ENCODE measurements at regions not wholly inside any gene's neighbourhood (a gene's known extent, or its start where the extent isn't known, plus 50 kb on each side); places are given as distances from the start of the nearest gene placed in this dataset.
"Not testable (repeated sequence)": the region's sequence is repeated elsewhere in the genome, so short reads cannot be mapped to it uniquely, and the experiment has no call there.

- no peaks in the 10 kb centered on the region for H3K27me3 ChIP-seq (ENCODE audit: control insufficient read depth, insufficient read depth)
- WGBS, result 78% methylated on average over 3 of the region's 3 CpGs
Observed at GRCh38 chr3:165624761-165625160, 212.5 kb downstream of the BCHE start.

GRCh38 chr3:165622356-165622755, 214.9 kb downstream of the BCHE start:
- Histone ChIP-seq H3K27me3 (ENCODE audit: control insufficient read depth, insufficient read depth) (no peaks in the 10 kb centered on the region), H3K9me3 (ENCODE audit: control insufficient read depth, low read length) (peaks cover 2% of the 10 kb centered on the region), H3K4me1 (ENCODE audit: control insufficient read depth, insufficient read depth, low read length) (no peaks in the 10 kb centered on the region), H3K27ac (ENCODE audit: low read length) (no peak overlapping the region), H3K4me3 (ENCODE audit: low read length) (no peak overlapping the region)
- intact Hi-C loops (cut with DNase I), result no loop called here
- WGBS, result 98% methylated on average over 2 of the region's 2 CpGs
- DNase-seq (no peak), ATAC-seq (no peak)

More at GRCh38 chr3:165624761-165625160, 212.5 kb downstream of the BCHE start:
- Histone ChIP-seq H3K4me3 (ENCODE audit: low read length) (no peak overlapping the region), H3K4me1 (ENCODE audit: control insufficient read depth, insufficient read depth, low read length) (no peaks in the 10 kb centered on the region), H3K9me3 (ENCODE audit: control insufficient read depth, low read length) (peaks cover 2% of the 10 kb centered on the region), H3K27ac (ENCODE audit: low read length) (no peak overlapping the region)
- DNase-seq (no peak), ATAC-seq (no peak)
- intact Hi-C loops (cut with DNase I), result no loop called here

GRCh38 chr3:165619069-165619468, 218.2 kb downstream of the BCHE start:
- ATAC-seq (no peak), DNase-seq (no peak)
- intact Hi-C loops (cut with DNase I), result no loop called here
- Histone ChIP-seq H3K4me3 (ENCODE audit: low read length) (no peak overlapping the region), H3K4me1 (ENCODE audit: control insufficient read depth, insufficient read depth, low read length) (no peaks in the 10 kb centered on the region), H3K9me3 (ENCODE audit: control insufficient read depth, low read length) (no peaks in the 10 kb centered on the region), H3K27me3 (ENCODE audit: control insufficient read depth, insufficient read depth) (no peaks in the 10 kb centered on the region), H3K27ac (ENCODE audit: low read length) (no peak overlapping the region)
- 81% methylated on average over 2 of the region's 2 CpGs for WGBS

- Histone ChIP-seq H3K9me3 (ENCODE audit: control insufficient read depth, low read length) (no peaks in the 10 kb centered on the region), H3K27ac (ENCODE audit: low read length) (no peak overlapping the region), H3K27me3 (ENCODE audit: control insufficient read depth, insufficient read depth) (no peaks in the 10 kb centered on the region), H3K4me3 (ENCODE audit: low read length) (no peak overlapping the region), H3K4me1 (ENCODE audit: control insufficient read depth, insufficient read depth, low read length) (no peaks in the 10 kb centered on the region)
- ATAC-seq, result no peak
- no peak for DNase-seq
- intact Hi-C loops (cut with DNase I), result no loop called here
Observed at GRCh38 chr3:165617134-165617533, 220.1 kb downstream of the BCHE start.

GRCh38 chr3:165614337-165614736, 222.9 kb downstream of the BCHE start:
- DNase-seq (no peak), ATAC-seq (no peak)
- no peaks in the 10 kb centered on the region for H3K9me3 ChIP-seq (ENCODE audit: control insufficient read depth, low read length)
- H3K4me1 ChIP-seq (ENCODE audit: control insufficient read depth, insufficient read depth, low read length), result no peaks in the 10 kb centered on the region
- intact Hi-C loops (cut with DNase I), result no loop called here
- H3K4me3 ChIP-seq (ENCODE audit: low read length), result no peak overlapping the region
- H3K27ac ChIP-seq (ENCODE audit: low read length), result no peak overlapping the region
- 78% methylated on average over 1 of the region's 1 CpG for WGBS
- no peaks in the 10 kb centered on the region for H3K27me3 ChIP-seq (ENCODE audit: control insufficient read depth, insufficient read depth)

- H3K27me3 ChIP-seq (ENCODE audit: control insufficient read depth, insufficient read depth), result no peaks in the 10 kb centered on the region
- no peak overlapping the region for H3K27ac ChIP-seq (ENCODE audit: low read length)
- H3K4me3 ChIP-seq (ENCODE audit: low read length), result no peak overlapping the region
- ATAC-seq, result no peak
- WGBS, result 70% methylated on average over 4 of the region's 4 CpGs
- intact Hi-C loops (cut with DNase I), result no loop called here
- H3K9me3 ChIP-seq (ENCODE audit: control insufficient read depth, low read length), result no peaks in the 10 kb centered on the region
- DNase-seq, result no peak
- H3K4me1 ChIP-seq (ENCODE audit: control insufficient read depth, insufficient read depth, low read length), result no peaks in the 10 kb centered on the region
Observed at GRCh38 chr3:165613014-165613413, 224.2 kb downstream of the BCHE start.

- no peaks in the 10 kb centered on the region for H3K27me3 ChIP-seq (ENCODE audit: control insufficient read depth, insufficient read depth)
- no peak overlapping the region for H3K4me3 ChIP-seq (ENCODE audit: low read length)
- no peaks in the 10 kb centered on the region for H3K9me3 ChIP-seq (ENCODE audit: control insufficient read depth, low read length)
- DNase-seq (no peak), ATAC-seq (no peak)
- no peak overlapping the region for H3K27ac ChIP-seq (ENCODE audit: low read length)
- intact Hi-C loops (cut with DNase I), result no loop called here
- H3K4me1 ChIP-seq (ENCODE audit: control insufficient read depth, insufficient read depth, low read length), result no peaks in the 10 kb centered on the region
Observed at GRCh38 chr3:165607221-165607620, 230.0 kb downstream of the BCHE start.

- Histone ChIP-seq H3K4me3 (ENCODE audit: low read length) (no peak overlapping the region), H3K4me1 (ENCODE audit: control insufficient read depth, insufficient read depth, low read length) (no peaks in the 10 kb centered on the region), H3K27me3 (ENCODE audit: control insufficient read depth, insufficient read depth) (no peaks in the 10 kb centered on the region), H3K9me3 (ENCODE audit: control insufficient read depth, low read length) (no peaks in the 10 kb centered on the region), H3K27ac (ENCODE audit: low read length) (no peak overlapping the region)
- no peak for DNase-seq
- intact Hi-C loops (cut with DNase I), result no loop called here
- 84% methylated on average over 2 of the region's 2 CpGs for WGBS
- no peak for ATAC-seq
Observed at GRCh38 chr3:165603196-165603595, 234.0 kb downstream of the BCHE start.

- H3K4me1 ChIP-seq (ENCODE audit: control insufficient read depth, insufficient read depth, low read length); ATAC-seq; H3K27me3 ChIP-seq (ENCODE audit: control insufficient read depth, insufficient read depth); H3K27ac ChIP-seq (ENCODE audit: low read length); intact Hi-C loops (cut with DNase I); H3K4me3 ChIP-seq (ENCODE audit: low read length); H3K9me3 ChIP-seq (ENCODE audit: control insufficient read depth, low read length); DNase-seq: not testable (repeated sequence)
- 93% methylated on average over 13 of the region's 13 CpGs for WGBS
Observed at GRCh38 chr3:165572566-165572965, 264.7 kb downstream of the BCHE start.

GRCh38 chr3:165568907-165569462, 268.2 kb downstream of the BCHE start:
- Histone ChIP-seq H3K27me3 (ENCODE audit: control insufficient read depth, insufficient read depth) (no peaks in the 10 kb centered on the region), H3K4me3 (ENCODE audit: low read length) (no peak overlapping the region), H3K27ac (ENCODE audit: low read length) (no peak overlapping the region), H3K9me3 (ENCODE audit: control insufficient read depth, low read length) (no peaks in the 10 kb centered on the region), H3K4me1 (ENCODE audit: control insufficient read depth, insufficient read depth, low read length) (no peaks in the 10 kb centered on the region)
- no peak for DNase-seq
- no peak for ATAC-seq
- intact Hi-C loops (cut with DNase I), result no loop called here
- WGBS, result 23% methylated on average over 1 of the region's 1 CpG

- ATAC-seq, result no peak
- intact Hi-C loops (cut with DNase I), result no loop called here
- no peak for DNase-seq
- H3K27me3 ChIP-seq (ENCODE audit: control insufficient read depth, insufficient read depth), result no peaks in the 10 kb centered on the region
- no peak overlapping the region for H3K4me3 ChIP-seq (ENCODE audit: low read length)
- no peaks in the 10 kb centered on the region for H3K4me1 ChIP-seq (ENCODE audit: control insufficient read depth, insufficient read depth, low read length)
- 72% methylated on average over 2 of the region's 2 CpGs for WGBS
- no peak overlapping the region for H3K27ac ChIP-seq (ENCODE audit: low read length)
- no peaks in the 10 kb centered on the region for H3K9me3 ChIP-seq (ENCODE audit: control insufficient read depth, low read length)
Observed at GRCh38 chr3:165555785-165556184, 281.4 kb downstream of the BCHE start.

- no peak overlapping the region for H3K4me3 ChIP-seq (ENCODE audit: low read length)
- H3K27ac ChIP-seq (ENCODE audit: low read length), result no peak overlapping the region
- H3K9me3 ChIP-seq (ENCODE audit: control insufficient read depth, low read length), result no peaks in the 10 kb centered on the region
- 87% methylated on average over 3 of the region's 3 CpGs for WGBS
- H3K27me3 ChIP-seq (ENCODE audit: control insufficient read depth, insufficient read depth), result no peaks in the 10 kb centered on the region
- intact Hi-C loops (cut with DNase I), result no loop called here
- no peaks in the 10 kb centered on the region for H3K4me1 ChIP-seq (ENCODE audit: control insufficient read depth, insufficient read depth, low read length)
- DNase-seq (no peak), ATAC-seq (no peak)
Observed at GRCh38 chr3:165553371-165553770, 283.9 kb downstream of the BCHE start.
